Neural progenitor cell (in vitro differentiated cells): ENCODE measurements at regions not wholly inside any gene's neighbourhood (a gene's known extent, or its start where the extent isn't known, plus 50 kb on each side); places are given as distances from the start of the nearest gene placed in this dataset.

Experiments
- EZH2 ChIP-seq: fragments of 200-600 bp; sonication (generic); IDR thresholded peaks from 2 replicates; pipeline ENCODE4 v1.6.1; 2017; ENCODE audit warnings: antibody characterized with exemption, mild to moderate bottlenecking, moderate library complexity
- EZH2phosphoT487 ChIP-seq: fragments of 200-600 bp; sonication (generic); IDR thresholded peaks from 2 replicates; pipeline ENCODE4 v1.6.1; 2017; ENCODE audit warnings: antibody characterized with exemption
- TF ChIP-seq, protein P1 (sequence below): fragments of 200-600 bp; sonication (generic); IDR thresholded peaks from 2 replicates; pipeline ENCODE4 v1.5.1; 2017; ENCODE audit warnings: antibody characterized with exemption, mild to moderate bottlenecking

GRCh38 chr7:155972651-155973390, 160.6 kb upstream of the SHH start:
- TF ChIP-seq EZH2 (no peak), EZH2phosphoT487 (no peak)
- TF ChIP-seq, protein P1, sequence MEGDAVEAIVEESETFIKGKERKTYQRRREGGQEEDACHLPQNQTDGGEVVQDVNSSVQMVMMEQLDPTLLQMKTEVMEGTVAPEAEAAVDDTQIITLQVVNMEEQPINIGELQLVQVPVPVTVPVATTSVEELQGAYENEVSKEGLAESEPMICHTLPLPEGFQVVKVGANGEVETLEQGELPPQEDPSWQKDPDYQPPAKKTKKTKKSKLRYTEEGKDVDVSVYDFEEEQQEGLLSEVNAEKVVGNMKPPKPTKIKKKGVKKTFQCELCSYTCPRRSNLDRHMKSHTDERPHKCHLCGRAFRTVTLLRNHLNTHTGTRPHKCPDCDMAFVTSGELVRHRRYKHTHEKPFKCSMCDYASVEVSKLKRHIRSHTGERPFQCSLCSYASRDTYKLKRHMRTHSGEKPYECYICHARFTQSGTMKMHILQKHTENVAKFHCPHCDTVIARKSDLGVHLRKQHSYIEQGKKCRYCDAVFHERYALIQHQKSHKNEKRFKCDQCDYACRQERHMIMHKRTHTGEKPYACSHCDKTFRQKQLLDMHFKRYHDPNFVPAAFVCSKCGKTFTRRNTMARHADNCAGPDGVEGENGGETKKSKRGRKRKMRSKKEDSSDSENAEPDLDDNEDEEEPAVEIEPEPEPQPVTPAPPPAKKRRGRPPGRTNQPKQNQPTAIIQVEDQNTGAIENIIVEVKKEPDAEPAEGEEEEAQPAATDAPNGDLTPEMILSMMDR: no peak
